Rectal smooth muscle tissue (tissue), 1 donor: ENCODE measurements at regions not wholly inside any gene's neighbourhood (a gene's known extent, or its start where the extent isn't known, plus 50 kb on each side); places are given as distances from the start of the nearest gene placed in this dataset.
A peak's percentile ranks its signal among the peaks of the same experiment; 100 is the strongest.
"Not testable (repeated sequence)": the region's sequence is repeated elsewhere in the genome, so short reads cannot be mapped to it uniquely, and the experiment has no call there.

Experiments used
- H3K27ac ChIP-seq: one replicate; pipeline ENCODE4 v1.7.0; 2013; ENCODE audit warnings: low read depth, low read length, inconsistent platforms
- H3K27me3 ChIP-seq: one replicate; pipeline ENCODE4 v1.7.0; 2013; ENCODE audit warnings: low read length; ENCODE audit not compliant: control insufficient read depth, insufficient read depth
- H3K36me3 ChIP-seq: one replicate; pipeline ENCODE4 v1.7.0; 2013; ENCODE audit warnings: low read length; ENCODE audit not compliant: control insufficient read depth, insufficient read depth
- H3K4me1 ChIP-seq: one replicate; pipeline ENCODE4 v1.7.0; 2013; ENCODE audit warnings: low read length; ENCODE audit not compliant: control insufficient read depth, insufficient read depth
- H3K4me3 ChIP-seq: one replicate; pipeline ENCODE4 v1.7.0; 2013; ENCODE audit warnings: low read length
- H3K9ac ChIP-seq: one replicate; pipeline ENCODE4 v1.7.0; 2013; ENCODE audit warnings: low read length

DNA sequence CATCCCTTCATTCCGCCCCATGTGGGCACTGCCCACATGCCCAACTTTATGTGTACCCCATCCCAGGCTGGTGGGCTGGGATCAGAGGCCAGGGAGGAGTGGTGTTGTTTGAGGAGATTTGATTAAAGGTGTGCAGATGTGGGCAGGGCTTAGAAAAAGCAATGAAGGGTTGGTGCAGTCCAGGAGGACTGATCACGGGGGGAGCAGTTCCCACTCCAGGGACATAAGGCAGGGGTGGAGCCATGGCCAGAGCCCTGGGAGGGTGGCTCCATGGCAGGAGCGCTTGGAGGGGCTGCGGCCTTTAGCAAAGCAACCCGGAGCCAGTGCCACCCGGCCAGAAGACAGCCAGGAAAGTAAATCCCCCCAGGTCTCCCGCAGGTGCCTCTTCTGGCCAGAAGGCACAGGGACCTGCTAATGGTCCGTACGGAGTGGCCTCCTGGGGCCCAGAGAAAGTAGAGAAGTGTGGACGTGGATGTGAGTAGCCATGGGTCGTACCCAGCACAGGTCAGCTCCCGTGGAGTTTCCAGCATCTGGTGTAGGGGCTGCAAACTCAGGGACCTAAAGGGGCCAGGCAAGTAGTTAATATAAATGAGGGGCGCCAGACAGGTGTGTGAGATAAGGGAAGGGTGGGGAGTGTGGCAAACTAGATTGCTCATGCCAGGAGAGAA is 62.1 kb upstream of the APCDD1L start:
- no peak overlapping the region for H3K4me3 ChIP-seq
- H3K9ac ChIP-seq = no peak overlapping the region
- no peaks in the 10 kb centered on the region for H3K27me3 ChIP-seq
- no peak overlapping the region for H3K27ac ChIP-seq
- no peaks in the 10 kb centered on the region for H3K36me3 ChIP-seq
- no peaks in the 10 kb centered on the region for H3K4me1 ChIP-seq

DNA sequence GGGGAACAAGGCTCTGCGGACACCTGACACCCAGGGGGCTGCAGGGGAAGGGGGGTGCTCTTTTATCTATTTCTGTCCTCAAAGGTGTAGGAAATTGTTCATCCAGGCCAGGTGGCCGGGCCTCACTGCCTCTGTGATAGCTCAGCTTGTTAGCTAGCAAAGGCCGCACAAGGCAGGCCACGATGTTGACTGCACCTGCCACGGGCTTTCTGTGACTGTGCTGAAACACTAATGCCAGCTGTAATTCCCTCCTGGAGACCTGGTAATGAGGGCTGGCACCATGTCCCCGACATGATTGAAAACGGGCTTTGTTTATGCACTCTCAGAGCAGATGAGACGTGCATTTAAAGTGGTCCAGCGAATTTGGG is 61.4 kb upstream of the APCDD1L start:
- no peak overlapping the region for H3K9ac ChIP-seq
- no peaks in the 10 kb centered on the region for H3K36me3 ChIP-seq
- no peak overlapping the region for H3K27ac ChIP-seq
- H3K4me1 ChIP-seq = peaks cover 5% of the 10 kb centered on the region
- no peak overlapping the region for H3K4me3 ChIP-seq
- H3K27me3 ChIP-seq = no peaks in the 10 kb centered on the region

DNA sequence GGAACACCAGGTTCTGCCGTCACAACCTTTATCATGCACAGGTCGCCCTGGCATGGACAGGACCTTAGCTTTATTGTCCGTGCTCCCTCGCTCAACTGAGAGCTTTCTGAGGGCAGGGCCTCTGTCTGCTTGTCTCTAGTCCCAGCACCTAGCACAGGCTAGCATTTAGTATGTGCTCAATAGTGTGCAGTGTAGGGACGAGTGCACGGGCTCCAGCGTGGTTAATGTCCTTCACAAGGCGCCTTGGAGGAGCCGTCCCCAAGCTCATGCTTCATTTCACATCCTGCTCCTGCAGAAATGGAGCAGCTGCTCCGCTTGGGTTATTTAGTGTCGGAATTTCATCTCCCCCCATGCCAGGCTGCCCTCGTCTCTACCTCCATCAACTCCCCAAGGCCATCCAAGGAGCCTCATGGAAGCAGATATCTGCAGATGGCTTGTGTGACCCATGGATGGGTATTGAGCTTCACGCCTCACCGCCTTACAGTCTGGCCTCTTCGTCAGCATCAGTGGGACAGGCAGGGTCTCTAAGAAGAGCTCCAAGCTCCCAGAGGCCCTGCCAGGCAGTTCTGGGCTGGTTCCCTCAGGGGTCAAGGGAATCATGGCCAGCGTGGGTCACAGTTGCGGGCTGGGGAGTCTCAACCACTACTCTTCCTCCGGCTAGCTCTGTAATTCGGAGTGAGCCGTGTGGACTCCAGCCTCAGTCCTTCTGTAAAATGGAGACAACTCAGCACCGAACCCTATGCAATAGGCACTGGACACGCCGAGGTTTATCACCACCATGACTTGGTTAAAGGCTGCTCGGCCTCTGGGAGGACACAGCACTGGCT is 60.8 kb upstream of the APCDD1L start:
- no peak overlapping the region for H3K27ac ChIP-seq
- H3K4me3 ChIP-seq = no peak overlapping the region
- H3K27me3 ChIP-seq = no peaks in the 10 kb centered on the region
- no peak overlapping the region for H3K9ac ChIP-seq
- no peaks in the 10 kb centered on the region for H3K36me3 ChIP-seq
- H3K4me1 ChIP-seq = peaks cover 10% of the 10 kb centered on the region

DNA sequence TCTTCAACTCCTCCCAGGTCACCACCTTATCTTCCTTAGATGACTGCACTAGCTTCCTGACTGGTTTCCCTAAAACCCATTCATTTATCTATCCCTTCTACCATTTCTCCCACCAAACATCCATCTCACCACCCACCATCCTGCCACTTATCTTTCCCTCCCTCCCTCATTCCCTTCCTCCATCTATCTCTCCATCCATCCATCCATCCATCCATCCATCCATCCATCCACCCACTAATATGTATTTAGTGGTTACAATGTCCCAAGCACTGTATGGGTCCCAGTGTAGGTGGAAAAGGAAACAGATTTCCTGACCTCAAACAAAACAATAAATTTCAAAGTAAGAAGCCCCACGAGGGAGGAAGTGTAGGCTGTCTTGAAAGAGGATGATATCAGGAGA is 59.3 kb upstream of the APCDD1L start:
- Histone ChIP-seq H3K4me1 (peaks cover 21% of the 10 kb centered on the region), H3K4me3 (no peak overlapping the region), H3K36me3 (no peaks in the 10 kb centered on the region), H3K9ac (no peak overlapping the region), H3K27ac (no peak overlapping the region), H3K27me3 (no peaks in the 10 kb centered on the region)

DNA sequence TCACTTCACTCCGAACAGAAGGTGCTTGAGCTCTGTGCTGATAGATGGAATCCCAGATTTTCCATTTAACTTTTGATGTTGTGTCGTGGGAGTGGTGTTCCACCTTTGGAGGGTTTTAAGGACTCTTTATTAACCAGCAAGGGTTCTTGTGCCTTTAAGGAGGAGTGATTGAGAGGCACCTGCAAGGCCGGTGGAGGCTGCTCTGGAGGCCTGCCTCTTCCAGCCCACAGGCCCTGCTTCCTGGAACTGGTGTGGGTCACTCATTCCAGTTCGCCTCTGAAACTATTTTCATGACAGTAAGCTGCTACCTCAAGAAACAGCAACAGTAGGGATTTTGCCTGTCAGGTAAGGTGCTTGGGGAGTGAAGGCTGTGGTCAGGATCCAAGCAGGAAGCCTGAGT is 58.8 kb upstream of the APCDD1L start:
- Histone ChIP-seq H3K4me1 (peaks cover 21% of the 10 kb centered on the region), H3K4me3 (no peak overlapping the region), H3K9ac (no peak overlapping the region), H3K36me3 (no peaks in the 10 kb centered on the region), H3K27me3 (no peaks in the 10 kb centered on the region), H3K27ac (no peak overlapping the region)

DNA sequence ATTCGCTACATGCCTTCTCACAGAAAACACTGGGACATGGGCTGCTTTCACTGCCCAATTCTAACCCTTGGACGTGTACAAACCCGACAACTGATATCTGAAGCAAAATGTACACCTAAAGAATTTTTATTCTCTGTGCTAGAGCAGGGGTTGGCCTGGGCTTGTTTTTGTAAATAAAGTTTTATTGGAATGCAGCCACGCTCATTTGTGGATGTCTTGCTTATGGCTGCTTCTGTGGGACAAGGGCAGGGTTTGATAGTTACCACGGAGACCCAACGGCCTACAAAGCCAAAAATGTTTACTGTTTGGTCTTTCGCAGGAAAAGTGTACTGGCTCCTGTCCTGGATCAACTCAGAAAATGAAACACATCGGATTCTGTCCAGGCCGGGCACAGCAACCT is 58.1 kb upstream of the APCDD1L start:
- Histone ChIP-seq H3K27ac (no peak overlapping the region), H3K27me3 (no peaks in the 10 kb centered on the region), H3K4me3 (no peak overlapping the region), H3K4me1 (peaks cover 21% of the 10 kb centered on the region), H3K9ac (no peak overlapping the region), H3K36me3 (no peaks in the 10 kb centered on the region)

DNA sequence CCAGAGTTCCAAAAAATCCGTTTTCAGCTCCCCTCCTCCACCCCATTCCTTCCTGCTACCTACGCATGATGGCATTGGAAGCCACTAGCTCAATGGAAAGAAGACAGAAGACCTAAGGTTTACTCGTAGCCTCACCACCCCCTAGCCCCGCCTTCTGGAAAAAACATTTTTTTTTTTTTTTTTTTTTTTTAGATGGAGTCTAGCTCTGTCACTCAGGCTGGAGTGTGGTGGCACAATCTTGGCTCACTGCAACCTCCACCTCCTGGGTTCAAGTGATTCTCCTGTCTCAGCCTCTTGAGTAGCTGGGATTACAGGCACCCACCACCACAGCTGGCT is 57.2 kb upstream of the APCDD1L start:
- H3K9ac ChIP-seq, H3K36me3 ChIP-seq, H3K4me3 ChIP-seq, H3K27me3 ChIP-seq: not testable (repeated sequence)
- peak overlapping the region; percentile 82 for H3K27ac ChIP-seq
- H3K4me1 ChIP-seq = peaks cover 21% of the 10 kb centered on the region

DNA sequence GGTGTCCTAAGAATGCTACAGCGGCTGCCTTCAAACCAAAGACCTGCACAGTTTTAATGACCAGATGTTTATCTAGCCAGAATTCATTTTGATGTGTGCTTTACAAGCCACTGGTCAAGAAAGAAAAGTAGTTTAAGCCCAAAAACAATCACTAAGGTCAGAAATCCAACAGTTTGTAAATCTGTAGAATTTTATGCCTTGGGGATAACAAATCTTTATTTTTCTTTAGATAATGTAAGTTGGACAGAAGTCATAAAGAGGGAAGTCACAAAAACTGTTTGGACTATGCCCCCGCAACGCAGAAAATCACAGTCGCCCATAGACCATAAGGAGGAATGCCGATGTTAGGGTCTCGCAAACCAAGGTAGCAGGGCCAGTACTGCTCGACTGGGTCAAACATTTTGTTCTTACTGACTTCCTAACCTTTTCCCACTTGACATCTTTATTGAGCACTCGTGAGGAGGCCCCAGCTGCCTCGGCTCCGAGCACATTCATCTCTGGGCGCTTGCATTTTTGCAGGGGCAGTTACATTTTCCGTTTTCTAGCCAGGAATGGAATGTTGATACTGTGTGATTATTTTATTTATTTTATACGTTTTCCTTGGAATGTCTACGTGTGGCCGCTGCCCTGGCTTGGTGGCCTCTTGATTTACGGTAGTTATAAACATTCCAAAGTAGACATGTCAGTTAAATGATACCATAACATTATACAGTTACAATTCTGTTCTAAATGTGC is 56.7 kb upstream of the APCDD1L start:
- peak overlapping the region; percentile 82 for H3K27ac ChIP-seq
- H3K27me3 ChIP-seq = no peaks in the 10 kb centered on the region
- H3K36me3 ChIP-seq = no peaks in the 10 kb centered on the region
- no peak overlapping the region for H3K4me3 ChIP-seq
- H3K4me1 ChIP-seq = peaks cover 21% of the 10 kb centered on the region
- no peak overlapping the region for H3K9ac ChIP-seq

DNA sequence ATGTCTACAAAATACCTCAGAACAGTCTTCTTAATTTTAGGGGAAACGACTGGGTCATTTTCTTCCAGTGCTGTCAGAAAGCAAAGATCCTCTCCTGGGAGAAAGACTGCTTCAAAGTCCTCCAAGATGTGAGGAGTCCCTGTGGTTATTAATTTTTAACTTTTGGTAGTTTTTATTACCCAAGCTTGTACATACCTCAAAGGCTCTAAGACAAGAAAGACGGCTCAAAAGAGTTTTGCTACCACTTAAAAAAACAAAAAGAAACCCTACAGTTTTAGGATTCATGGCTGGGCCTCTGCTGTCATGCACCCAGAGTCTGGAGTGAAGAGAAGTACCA is 56.1 kb upstream of the APCDD1L start:
- peaks cover 21% of the 10 kb centered on the region for H3K4me1 ChIP-seq
- no peak overlapping the region for H3K9ac ChIP-seq
- H3K4me3 ChIP-seq = no peak overlapping the region
- peak overlapping the region; percentile 82 for H3K27ac ChIP-seq
- no peaks in the 10 kb centered on the region for H3K36me3 ChIP-seq
- H3K27me3 ChIP-seq = no peaks in the 10 kb centered on the region

DNA sequence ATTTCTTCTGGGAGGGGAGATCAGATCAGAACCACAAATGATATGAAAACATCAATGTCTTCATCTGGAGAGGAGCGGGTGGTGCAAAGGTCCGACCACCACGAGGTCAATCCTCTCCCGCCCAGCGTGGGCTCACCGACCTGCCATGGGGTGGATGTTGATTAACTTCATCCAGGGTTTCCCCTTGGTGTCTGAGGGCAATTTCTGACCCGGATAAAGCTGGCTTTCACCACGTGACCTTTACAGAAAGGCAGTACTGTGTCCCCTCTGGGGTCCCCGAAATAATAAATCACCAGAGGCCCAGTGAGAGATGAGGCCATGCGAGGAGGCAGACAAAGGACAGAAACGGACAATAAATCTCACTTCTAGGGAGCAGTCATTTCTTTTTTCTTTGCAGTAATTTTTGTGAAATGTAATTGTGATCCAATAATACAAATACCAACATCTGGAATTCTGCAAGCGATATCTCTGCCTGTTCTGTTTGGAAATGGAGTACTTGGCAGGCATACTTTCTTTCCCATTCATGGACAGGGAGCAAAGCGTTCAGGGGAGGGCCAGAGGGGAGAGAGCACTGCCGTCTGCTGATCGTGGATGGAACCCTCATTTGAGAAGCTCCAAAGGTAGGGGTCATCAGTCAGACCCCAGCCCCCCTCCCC is 55.1 kb upstream of the APCDD1L start:
- H3K9ac ChIP-seq = no peak overlapping the region
- no peaks in the 10 kb centered on the region for H3K27me3 ChIP-seq
- H3K4me3 ChIP-seq = no peak overlapping the region
- H3K4me1 ChIP-seq = peaks cover 21% of the 10 kb centered on the region
- no peaks in the 10 kb centered on the region for H3K36me3 ChIP-seq
- H3K27ac ChIP-seq = peak overlapping the region; percentile 82

DNA sequence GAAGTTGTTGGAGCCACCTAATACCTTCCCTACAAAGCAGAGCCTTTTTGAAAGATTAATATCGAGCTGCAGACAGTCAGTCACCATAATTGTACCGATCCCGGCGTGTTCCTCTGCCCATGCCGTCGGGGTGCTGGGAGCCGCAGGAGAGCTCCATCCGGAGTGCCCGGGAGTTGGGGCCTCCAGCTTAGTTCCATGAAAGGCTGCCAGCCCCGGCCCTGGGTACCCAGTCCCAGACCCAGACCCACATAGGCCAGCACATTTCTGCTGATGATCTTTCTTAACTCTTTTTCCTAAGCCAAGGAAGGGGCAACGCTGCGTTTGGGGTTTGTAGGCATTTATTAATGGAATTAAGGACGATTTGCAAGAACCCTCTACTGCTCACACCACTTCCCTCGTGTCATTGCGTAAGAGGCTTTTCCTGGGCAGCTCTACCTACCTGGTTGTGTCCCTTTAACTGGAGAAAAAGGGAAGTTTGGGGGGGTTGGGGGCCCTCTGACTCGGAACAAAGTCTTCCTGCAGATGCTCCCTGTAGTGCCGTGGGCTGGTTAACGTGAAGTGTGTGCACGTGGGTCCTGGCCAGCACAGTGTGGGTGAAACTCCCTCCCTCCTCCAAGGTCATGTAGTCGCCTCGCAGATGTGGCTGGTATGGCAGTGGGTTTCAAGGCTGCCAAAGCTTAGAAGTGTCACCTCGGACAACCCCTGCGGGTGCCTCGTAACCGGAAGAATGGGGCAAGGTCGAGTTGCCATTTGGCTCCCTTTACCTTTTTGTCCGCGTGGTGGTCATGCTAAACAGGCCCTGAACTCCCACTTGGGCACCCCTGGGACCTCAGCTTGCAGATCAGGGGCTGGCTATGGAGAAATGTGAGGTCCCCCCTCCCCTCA is 54.3 kb upstream of the APCDD1L start:
- Histone ChIP-seq H3K9ac (no peak overlapping the region), H3K4me3 (no peak overlapping the region), H3K27ac (peak overlapping the region; percentile 38), H3K4me1 (peaks cover 21% of the 10 kb centered on the region), H3K36me3 (no peaks in the 10 kb centered on the region), H3K27me3 (no peaks in the 10 kb centered on the region)
